ENCODE measurements at regions not wholly inside any gene's neighbourhood (a gene's known extent, or its start where the extent isn't known, plus 50 kb on each side); places are given as distances from the start of the nearest gene placed in this dataset.

DNA sequence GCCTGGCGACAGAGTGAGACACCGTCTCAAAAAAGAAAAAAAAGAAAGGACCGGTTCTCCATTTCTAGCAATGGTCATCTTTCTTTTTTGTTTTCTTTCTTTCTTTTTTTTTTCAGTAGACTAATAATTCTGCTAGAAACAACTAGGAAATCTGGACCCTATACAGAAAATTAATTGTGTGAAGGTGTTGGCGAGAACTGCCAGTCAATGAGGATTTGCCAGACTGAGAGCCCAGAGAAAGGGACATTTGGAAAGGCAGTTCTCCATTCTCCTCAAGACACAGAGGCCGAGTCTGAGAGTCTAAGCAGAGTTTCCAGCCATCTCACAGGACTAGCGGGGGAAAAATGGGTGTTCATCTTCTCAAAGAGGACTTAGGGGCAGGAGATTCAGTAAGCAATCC is 123.6 kb upstream of the GPC1 start:
- no peak for TF ChIP-seq FOXA1 (IDR thresholded peaks at IDR 0.05)
- TF ChIP-seq LEF1 (IDR thresholded peaks at IDR 0.05; ENCODE audit: borderline replicate concordance) = no peak
- TF ChIP-seq ELF4 (IDR thresholded peaks at IDR 0.05) = no peak
- TF ChIP-seq SP1 (IDR thresholded peaks at IDR 0.05) = no peak
- TF ChIP-seq CTBP1 (IDR thresholded peaks at IDR 0.05; ENCODE audit: borderline replicate concordance) = no peak
- TF ChIP-seq BHLHE40 (IDR thresholded peaks at IDR 0.05; ENCODE audit: borderline replicate concordance) = no peak
- TF ChIP-seq HDGF (IDR thresholded peaks at IDR 0.05; ENCODE audit: borderline replicate concordance) = no peak
- no peak for TF ChIP-seq TARDBP (IDR thresholded peaks at IDR 0.05)
- TF ChIP-seq, protein P1, sequence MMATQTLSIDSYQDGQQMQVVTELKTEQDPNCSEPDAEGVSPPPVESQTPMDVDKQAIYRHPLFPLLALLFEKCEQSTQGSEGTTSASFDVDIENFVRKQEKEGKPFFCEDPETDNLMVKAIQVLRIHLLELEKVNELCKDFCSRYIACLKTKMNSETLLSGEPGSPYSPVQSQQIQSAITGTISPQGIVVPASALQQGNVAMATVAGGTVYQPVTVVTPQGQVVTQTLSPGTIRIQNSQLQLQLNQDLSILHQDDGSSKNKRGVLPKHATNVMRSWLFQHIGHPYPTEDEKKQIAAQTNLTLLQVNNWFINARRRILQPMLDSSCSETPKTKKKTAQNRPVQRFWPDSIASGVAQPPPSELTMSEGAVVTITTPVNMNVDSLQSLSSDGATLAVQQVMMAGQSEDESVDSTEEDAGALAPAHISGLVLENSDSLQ (IDR thresholded peaks at IDR 0.05) = no peak
- no peak for TF ChIP-seq FOXK2 (IDR thresholded peaks at IDR 0.05)
- no peak for TF ChIP-seq L3MBTL2 (conservative IDR thresholded peaks at IDR 0.05)
